H1 (cell line): ENCODE measurements at regions not wholly inside any gene's neighbourhood (a gene's known extent, or its start where the extent isn't known, plus 50 kb on each side); places are given as distances from the start of the nearest gene placed in this dataset.
A peak's percentile ranks its signal among the peaks of the same experiment; 100 is the strongest.

ENCODE experiments used
- CTCF ChIA-PET: fragments of 300-600 bp; sonication (Branson Sonifier 250); formaldehyde crosslinking; loops from one replicate; lab custom pipeline; 2021; ENCODE audit not compliant: partially characterized antibody; lab: Charles Lee
- POLR2A ChIA-PET: fragments of 300-600 bp; sonication (Branson Sonifier 250); formaldehyde crosslinking; loops from one replicate; lab custom pipeline; 2021; ENCODE audit warnings: inconsistent platforms; ENCODE audit not compliant: partially characterized antibody; lab: Charles Lee
- DNase-seq, 2 experiments: peaks; one replicate each; pipeline versions ENCODE4 v3.0.0 to v3.0.0-alpha.2; 2010 to 2022; ENCODE audit warnings: low spot score in 2 of 2, low read depth in 1 of 2, mixed read lengths in 1 of 2
- FAIRE-seq: peaks from 2 replicates; lab custom pipeline; 2011; peaks lifted over from hg19 to GRCh38; lab: Jason Lieb, UNC
- H2AFZ ChIP-seq: 2 replicates; pipeline ENCODE4 v1.8.1; 2012; ENCODE audit warnings: low read length, inconsistent platforms
- H2AK5ac ChIP-seq: 2 replicates; pipeline ENCODE4 v1.6.1; 2013; ENCODE audit warnings: low read depth, low read length
- H2BK120ac ChIP-seq: replicated peaks from 2 replicates; pipeline ENCODE3; 2013; ENCODE audit warnings: low read depth, low read length, inconsistent platforms
- H2BK12ac ChIP-seq: 2 replicates; pipeline ENCODE4 v1.6.1; 2013; ENCODE audit warnings: low read depth, low read length
- H2BK15ac ChIP-seq: 2 replicates; pipeline ENCODE4 v1.6.1; 2013; ENCODE audit warnings: low read length
- H2BK20ac ChIP-seq: 2 replicates; pipeline ENCODE4 v1.6.1; 2013; ENCODE audit warnings: low read length
- H2BK5ac ChIP-seq: 2 replicates; pipeline ENCODE4 v1.6.1; 2013; ENCODE audit warnings: low read depth, low read length
- H3K14ac ChIP-seq: 2 replicates; pipeline ENCODE4 v1.6.1; 2013; ENCODE audit warnings: inconsistent platforms; ENCODE audit not compliant: insufficient read length
- H3K18ac ChIP-seq: 2 replicates; pipeline ENCODE4 v1.6.1; 2013; ENCODE audit warnings: low read length; ENCODE audit errors: extremely low read depth
- H3K23ac ChIP-seq: 2 replicates; pipeline ENCODE4 v1.6.1; 2013; ENCODE audit warnings: inconsistent platforms; ENCODE audit not compliant: insufficient read length
- H3K23me2 ChIP-seq: 2 replicates; pipeline ENCODE4 v1.6.1; 2013; ENCODE audit warnings: low read depth, low read length
- H3K27ac ChIP-seq: 2 replicates; pipeline ENCODE4 v1.6.1; 2011; ENCODE audit warnings: low read depth, low read length, inconsistent platforms
- H3K27me3 ChIP-seq, 4 experiments: replicated peaks in 1 of 4; 1 replicate in 1 of 4; 2 replicates in 3 of 4; pipeline versions ENCODE4 v1.6.1 to v1.8.1; 2011 to 2013; ENCODE audit warnings: low read length in 3 of 4, mild to moderate bottlenecking in 3 of 4, inconsistent platforms in 2 of 4, mixed read lengths in 2 of 4, moderate library complexity in 1 of 4; ENCODE audit not compliant: control insufficient read depth in 3 of 4, insufficient read depth in 3 of 4; ENCODE audit errors: extremely low read depth in 1 of 4
- H3K36me3 ChIP-seq, 4 experiments: 2 replicates each; pipeline versions ENCODE4 v1.6.1 to v1.8.1; 2011 to 2013; ENCODE audit warnings: mild to moderate bottlenecking in 4 of 4, low read length in 3 of 4, moderate library complexity in 2 of 4, control low read depth in 1 of 4, inconsistent platforms in 1 of 4; ENCODE audit not compliant: insufficient read depth in 4 of 4, control insufficient read depth in 2 of 4
- H3K4ac ChIP-seq: replicated peaks from 2 replicates; pipeline ENCODE3; 2013; ENCODE audit warnings: low read length, low read depth, mixed read lengths, inconsistent platforms; ENCODE audit not compliant: insufficient read length
- H3K4me1 ChIP-seq, 4 experiments: replicated peaks in 1 of 4; 1 replicate in 1 of 4; 2 replicates in 3 of 4; pipeline versions ENCODE4 v1.6.1 to v1.8.1; 2011 to 2013; ENCODE audit warnings: low read length in 3 of 4, inconsistent platforms in 2 of 4, mixed read lengths in 1 of 4; ENCODE audit not compliant: insufficient read depth in 4 of 4, control insufficient read depth in 3 of 4
- H3K4me2 ChIP-seq, 2 experiments: 2 replicates each; pipeline versions ENCODE4 v1.6.1 to v1.8.1; 2011 to 2013; ENCODE audit warnings: low read depth in 2 of 2, low read length in 2 of 2, control low read depth in 1 of 2, inconsistent platforms in 1 of 2, mild to moderate bottlenecking in 1 of 2; ENCODE audit not compliant: insufficient read depth in 1 of 2
- H3K4me3 ChIP-seq, 4 experiments: fragments of 200-600, 300-600 bp in 1 of 4; sonication (generic), shearing (Covaris generic), sonication (Bioruptor Twin) in 1 of 4; 2 replicates each; pipeline versions ENCODE4 v1.5.1 to v1.8.1; 2011 to 2016; ENCODE audit warnings: low read length in 4 of 4, low read depth in 3 of 4, control low read depth in 2 of 4, inconsistent platforms in 2 of 4, mild to moderate bottlenecking in 2 of 4, mixed read lengths in 1 of 4, moderate library complexity in 1 of 4; ENCODE audit not compliant: insufficient read depth in 2 of 4; ENCODE audit errors: extremely low read depth in 1 of 4
- H3K56ac ChIP-seq: replicated peaks from 2 replicates; pipeline ENCODE3; 2013; ENCODE audit warnings: low read depth, mild to moderate bottlenecking, mixed read lengths, low read length, inconsistent platforms; ENCODE audit not compliant: insufficient read length
- H3K79me1 ChIP-seq: 2 replicates; pipeline ENCODE4 v1.6.1; 2013; ENCODE audit warnings: low read depth, low read length, control low read depth
- H3K79me2 ChIP-seq, 2 experiments: 2 replicates each; pipeline versions ENCODE4 v1.6.1 to v1.8.1; 2012 to 2013; ENCODE audit warnings: low read length in 2 of 2, mild to moderate bottlenecking in 2 of 2, inconsistent platforms in 1 of 2; ENCODE audit not compliant: insufficient read depth in 2 of 2, control insufficient read depth in 1 of 2
- H3K9ac ChIP-seq, 4 experiments: replicated peaks in 1 of 4; 1 replicate in 1 of 4; 2 replicates in 3 of 4; pipeline versions ENCODE4 v1.6.1 to v1.8.1; 2011 to 2013; ENCODE audit warnings: low read depth in 3 of 4, low read length in 3 of 4, control low read depth in 2 of 4, mild to moderate bottlenecking in 2 of 4, moderate library complexity in 2 of 4, inconsistent platforms in 1 of 4; ENCODE audit errors: extremely low read depth in 1 of 4
- H3K9me3 ChIP-seq, 2 experiments: 2 replicates each; pipeline versions ENCODE4 v1.6.1 to v1.8.1; 2012 to 2013; ENCODE audit warnings: mild to moderate bottlenecking in 2 of 2, moderate library complexity in 2 of 2, control low read depth in 1 of 2, inconsistent platforms in 1 of 2, low read depth in 1 of 2, low read length in 1 of 2, mixed read lengths in 1 of 2; ENCODE audit not compliant: insufficient read depth in 2 of 2
- H4K20me1 ChIP-seq, 2 experiments: replicated peaks in 1 of 2; 2 replicates each; pipeline versions ENCODE3 to v1.8.1; 2011 to 2013; ENCODE audit warnings: inconsistent platforms in 2 of 2, low read length in 2 of 2, mild to moderate bottlenecking in 1 of 2; ENCODE audit not compliant: insufficient read depth in 2 of 2, control insufficient read depth in 1 of 2
- H4K5ac ChIP-seq: 2 replicates; pipeline ENCODE4 v1.6.1; 2013; ENCODE audit warnings: low read length, low read depth, mixed read lengths, inconsistent platforms; ENCODE audit not compliant: insufficient read length
- H4K8ac ChIP-seq: 2 replicates; pipeline ENCODE4 v1.8.0; 2013; ENCODE audit warnings: mild to moderate bottlenecking, moderate library complexity, low read length, inconsistent platforms; ENCODE audit not compliant: insufficient read depth; ENCODE audit errors: extremely low read depth
- H4K91ac ChIP-seq: replicated peaks from 2 replicates; pipeline ENCODE3; 2013; ENCODE audit warnings: low read length, mixed read lengths, inconsistent platforms; ENCODE audit not compliant: insufficient read length
- CEBPB ChIP-seq: IDR thresholded peaks from 2 replicates; pipeline ENCODE4 v1.6.1; 2012; ENCODE audit warnings: low read depth, low read length
- GABPA ChIP-seq: IDR thresholded peaks from 2 replicates; pipeline ENCODE4 v1.6.1; 2011; ENCODE audit warnings: mild to moderate bottlenecking, low read length, moderate library complexity, borderline replicate concordance; ENCODE audit not compliant: insufficient read depth
- WGBS, 2 experiments: shearing (Covaris generic) in 1 of 2; methylation state at CpG; one replicate each; pipeline versions ENCODE4 v1.1.6 to v1.1.7; 2013 to 2015; ENCODE audit warnings: low lambda C conversion rate in 2 of 2, mixed read lengths in 2 of 2, inconsistent platforms in 1 of 2, low coverage in 1 of 2, missing lambda C conversion rate in 1 of 2; ENCODE audit not compliant: insufficient replicate concordance in 2 of 2, insufficient coverage in 1 of 2, insufficient read length in 1 of 2; ENCODE audit errors: extremely low coverage in 1 of 2, missing lambda C conversion rate in 1 of 2; 5-methylcytosine and 5-hydroxymethylcytosine counted together

GRCh38 chr4:180141734-180142133 is 2101.5 kb upstream of the TENM3 start:
- no peak overlapping the region for H3K27ac ChIP-seq
- H3K4me2 ChIP-seq: no peak overlapping the region
- H3K9ac ChIP-seq: no peak overlapping the region
- TF ChIP-seq GABPA: no peak
- TF ChIP-seq CEBPB: peak; percentile 94
- FAIRE-seq (no peak), DNase-seq (no peak)
- POLR2A ChIA-PET: no interaction called here
- H3K18ac ChIP-seq: no peak overlapping the region
- no peak overlapping the region for H2BK120ac ChIP-seq
- no peaks in the 10 kb centered on the region for H4K20me1 ChIP-seq
- 0 out of 7 replicates have a peak, but pooled peaks cover 0 to 3% (median 0%) of the 10 kb centered on the region in 4 experiments for H3K4me1 ChIP-seq
- H4K91ac ChIP-seq: no peak overlapping the region
- H3K4me3 ChIP-seq: no peak overlapping the region
- 82% methylated on average over 3 of the region's 3 CpGs; no CpG with 5 or more reads in 1 of the 2 experiments for WGBS, 2 experiments
- H3K4ac ChIP-seq: no peak overlapping the region
- H2BK15ac ChIP-seq: no peak overlapping the region
- H4K5ac ChIP-seq: no peak overlapping the region
- no peak overlapping the region for H2AFZ ChIP-seq
- H3K14ac ChIP-seq: no peak overlapping the region
- H3K56ac ChIP-seq: no peak overlapping the region
- no peak overlapping the region for H2BK20ac ChIP-seq
- no peaks in the 10 kb centered on the region for H3K36me3 ChIP-seq
- H3K9me3 ChIP-seq: no peaks in the 10 kb centered on the region
- no peak overlapping the region for H3K23ac ChIP-seq
- H2BK5ac ChIP-seq: no peak overlapping the region
- CTCF ChIA-PET: no interaction called here
- no peaks in the 10 kb centered on the region for H3K23me2 ChIP-seq
- H3K79me2 ChIP-seq: no peaks in the 10 kb centered on the region
- no peaks in the 10 kb centered on the region for H3K27me3 ChIP-seq
- no peak overlapping the region for H2BK12ac ChIP-seq
- no peak overlapping the region for H4K8ac ChIP-seq
- H2AK5ac ChIP-seq: no peak overlapping the region
- H3K79me1 ChIP-seq: no peaks in the 10 kb centered on the region
